Gastrocnemius medialis (tissue), 4 donors: ENCODE measurements at regions not wholly inside any gene's neighbourhood (a gene's known extent, or its start where the extent isn't known, plus 50 kb on each side); places are given as distances from the start of the nearest gene placed in this dataset.
A peak's percentile ranks its signal among the peaks of the same experiment; 100 is the strongest.

Experiments used
- ATAC-seq, 2 donors: fragments of 150-250 bp; one replicate each; pipeline ENCODE4 v1.9.1; 2016
- DNase-seq, 2 donors: peaks; one replicate each; pipeline ENCODE4 v3.0.0-alpha.2; 2019
- H3K27ac ChIP-seq, 4 donors: fragments of 200-600 bp; sonication (generic); 1 replicate in 1 of 4; 2 replicates in 3 of 4; pipeline ENCODE4 v1.5.1; 2016 to 2018; ENCODE audit warnings: mild to moderate bottlenecking in 2 of 4, moderate library complexity in 1 of 4
- H3K27me3 ChIP-seq, 3 donors: fragments of 200-600 bp; sonication (generic) in 2 of 3; 1 replicate in 1 of 3; 2 replicates in 2 of 3; pipeline versions ENCODE4 v1.5.1 to v1.6.0; 2016 to 2019; ENCODE audit warnings: mild to moderate bottlenecking in 1 of 3, moderate library complexity in 1 of 3
- H3K36me3 ChIP-seq, 2 donors: fragments of 200-600 bp; sonication (generic) in 1 of 2; one replicate each; pipeline ENCODE4 v1.5.1; 2017 to 2018
- H3K4me1 ChIP-seq, 2 donors: fragments of 200-600 bp; sonication (generic) in 1 of 2; one replicate each; pipeline ENCODE4 v1.5.1; 2016 to 2017; ENCODE audit warnings: mild to moderate bottlenecking in 2 of 2
- H3K4me3 ChIP-seq, 4 donors: fragments of 200-600 bp; sonication (generic) in 3 of 4; 1 replicate in 1 of 4; 2 replicates in 3 of 4; pipeline ENCODE4 v1.5.1; 2016 to 2019; ENCODE audit warnings: mild to moderate bottlenecking in 2 of 4
- H3K9me3 ChIP-seq, 3 donors: fragments of 200-600 bp; sonication (generic) in 2 of 3; 1 replicate in 1 of 3; 2 replicates in 2 of 3; pipeline ENCODE4 v1.5.1; 2016 to 2019
- CTCF ChIP-seq, 5 experiments: fragments of 450-650 bp in 3 of 5; fragments of 200-600 bp in 2 of 5; sonication (generic) in 2 of 5; IDR thresholded peaks in 4 of 5; conservative IDR thresholded peaks in 1 of 5; 1 replicate in 4 of 5; 2 replicates in 1 of 5; pipeline ENCODE4 v1.5.1; 2016 to 2019; ENCODE audit warnings: antibody characterized with exemption in 5 of 5, mild to moderate bottlenecking in 3 of 5, moderate library complexity in 3 of 5
- POLR2A ChIP-seq, 2 donors: fragments of 450-650 bp; IDR thresholded peaks; one replicate each; pipeline ENCODE4 v1.6.1; 2017; ENCODE audit warnings: antibody characterized with exemption in 2 of 2, mild to moderate bottlenecking in 2 of 2, moderate library complexity in 2 of 2
- in situ Hi-C, 4 donors: fragments of 200-750 bp; cut with MboI; loops; one replicate each; pipeline versions ENCODE4 v1.15.0 to v1.8.0; 2017; ENCODE audit warnings: low sequenced_read_pairs in 4 of 4
- intact Hi-C: fragments of 100-400 bp; cut with DNase I; formaldehyde crosslinking; loops from one replicate; pipeline ENCODE4 v1.15.1; 2023; ENCODE audit warnings: low total_unique reads

GRCh38 chr5:79873187-79873586, 117.9 kb downstream of the MTX3 start:
- Histone ChIP-seq H3K4me1 (peaks cover 0 to 12% of the 10 kb centered on the region in 2 donors), H3K27me3 (no peaks in the 10 kb centered on the region)
- in situ Hi-C loops = no loop called here

GRCh38 chr5:79872291-79872690, 118.8 kb downstream of the MTX3 start:
- no peaks in the 10 kb centered on the region for H3K36me3 ChIP-seq
- peak in 1 of 2 donors; percentile 36 for DNase-seq
- peak in 1 of 2 donors; percentile 49 for ATAC-seq
- H3K27me3 ChIP-seq = no peaks in the 10 kb centered on the region
- H3K9me3 ChIP-seq = no peaks in the 10 kb centered on the region
- no peak overlapping the region for H3K4me3 ChIP-seq
- intact Hi-C loops = loop anchor here (10.0 kb wide), 1 partner anchor 93 kb away; no protein-coding TSS in a partner anchor
- in situ Hi-C loops = no loop called here
- H3K4me1 ChIP-seq = peaks cover 0 to 12% of the 10 kb centered on the region in 2 donors
- peak overlapping the region in 2 of 4 donors; percentile 26 to 61 for H3K27ac ChIP-seq
- TF ChIP-seq POLR2A (IDR thresholded peaks at IDR 0.05) (no peak), CTCF (IDR thresholded peaks at IDR 0.05 in 4 of 5, conservative IDR thresholded peaks at IDR 0.05 in 1 of 5) (no peak)

More at GRCh38 chr5:79873187-79873586, 117.9 kb downstream of the MTX3 start:
- no peak overlapping the region for H3K4me3 ChIP-seq
- H3K27ac ChIP-seq = peak overlapping the region; percentile 26 to 61 (median 40)
- no peaks in the 10 kb centered on the region for H3K36me3 ChIP-seq
- intact Hi-C loops = loop anchor here (10.0 kb wide), 1 partner anchor 92 kb away; no protein-coding TSS in a partner anchor
- H3K9me3 ChIP-seq = no peaks in the 10 kb centered on the region
- ATAC-seq = peak in 1 of 2 donors; percentile 29
- no peak for TF ChIP-seq CTCF (IDR thresholded peaks at IDR 0.05 in 4 of 5, conservative IDR thresholded peaks at IDR 0.05 in 1 of 5)
- no peak for TF ChIP-seq POLR2A (IDR thresholded peaks at IDR 0.05)
- no peak for DNase-seq

- Histone ChIP-seq H3K4me1 (peaks cover 0 to 12% of the 10 kb centered on the region in 2 donors), H3K4me3 (no peak overlapping the region), H3K9me3 (no peaks in the 10 kb centered on the region), H3K36me3 (no peaks in the 10 kb centered on the region), H3K27ac (peak overlapping the region in 1 of 4 donors; percentile 33), H3K27me3 (no peaks in the 10 kb centered on the region)
- DNase-seq = no peak
- TF ChIP-seq CTCF (IDR thresholded peaks at IDR 0.05 in 4 of 5, conservative IDR thresholded peaks at IDR 0.05 in 1 of 5) = no peak
- TF ChIP-seq POLR2A (IDR thresholded peaks at IDR 0.05) = no peak
- ATAC-seq = no peak
- intact Hi-C loops (loop anchor here (10.0 kb wide), 1 partner anchor 93 kb away; no protein-coding TSS in a partner anchor), in situ Hi-C loops (no loop called here)
These were observed 119.5 kb downstream of the MTX3 start for GRCh38 chr5:79871364-79872120.

- ATAC-seq (no peak), DNase-seq (no peak)
- H3K27ac ChIP-seq = no peak overlapping the region
- in situ Hi-C loops = no loop called here
- peaks cover 0 to 5% of the 10 kb centered on the region in 2 donors for H3K4me1 ChIP-seq
- H3K9me3 ChIP-seq = no peaks in the 10 kb centered on the region
- no peak for TF ChIP-seq CTCF (IDR thresholded peaks at IDR 0.05 in 4 of 5, conservative IDR thresholded peaks at IDR 0.05 in 1 of 5)
- no peak for TF ChIP-seq POLR2A (IDR thresholded peaks at IDR 0.05)
- intact Hi-C loops = no loop called here
- no peaks in the 10 kb centered on the region for H3K36me3 ChIP-seq
- no peaks in the 10 kb centered on the region for H3K27me3 ChIP-seq
- H3K4me3 ChIP-seq = no peak overlapping the region
These were observed 122.8 kb downstream of the MTX3 start for GRCh38 chr5:79868163-79868670.
